Neural progenitor cell (in vitro differentiated cells): ENCODE measurements at regions not wholly inside any gene's neighbourhood (a gene's known extent, or its start where the extent isn't known, plus 50 kb on each side); places are given as distances from the start of the nearest gene placed in this dataset.

Source experiments
- DNase-seq: peaks from one replicate; pipeline ENCODE4 v3.0.0-alpha.2; 2016; ENCODE audit warnings: low spot score
- H2AFZ ChIP-seq: fragments of 200-600 bp; sonication (generic); replicated peaks from 2 replicates; pipeline ENCODE4 v1.6.1; 2016; ENCODE audit warnings: antibody characterized with exemption
- H3F3A ChIP-seq: fragments of 200-600 bp; sonication (generic); 2 replicates; pipeline ENCODE4 v1.6.1; 2016; ENCODE audit warnings: antibody characterized with exemption, low read depth
- H3K27ac ChIP-seq: fragments of 200-600 bp; sonication (generic); 2 replicates; pipeline ENCODE4 v1.5.1; 2016; ENCODE audit warnings: mild to moderate bottlenecking
- H3K27me3 ChIP-seq: fragments of 200-600 bp; sonication (generic); 2 replicates; pipeline ENCODE4 v1.6.1; 2016; ENCODE audit warnings: mild to moderate bottlenecking, moderate library complexity
- H3K36me3 ChIP-seq: fragments of 200-600 bp; sonication (generic); 2 replicates; pipeline ENCODE4 v1.5.1; 2016
- H3K4me1 ChIP-seq: fragments of 200-600 bp; sonication (generic); 2 replicates; pipeline ENCODE4 v1.6.1; 2016; ENCODE audit warnings: mixed run types
- H3K4me2 ChIP-seq: fragments of 200-600 bp; sonication (generic); 2 replicates; pipeline ENCODE4 v1.6.1; 2016
- H3K4me3 ChIP-seq: fragments of 200-600 bp; sonication (generic); 2 replicates; pipeline ENCODE4 v1.5.1; 2016
- H3K79me2 ChIP-seq: fragments of 200-600 bp; sonication (generic); 2 replicates; pipeline ENCODE4 v1.6.1; 2016; ENCODE audit warnings: low read depth
- H3K9ac ChIP-seq: fragments of 200-600 bp; sonication (generic); 2 replicates; pipeline ENCODE4 v1.6.1; 2016
- H3K9me3 ChIP-seq: fragments of 200-600 bp; sonication (generic); 2 replicates; pipeline ENCODE4 v1.5.1; 2016; ENCODE audit warnings: low read depth
- H4K20me1 ChIP-seq: fragments of 200-600 bp; sonication (generic); 2 replicates; pipeline ENCODE4 v1.6.1; 2016; ENCODE audit warnings: low read depth
- H3K27ac Mint-ChIP-seq: 3 replicates; pipeline ENCODE4 v1.8.0; 2021; ENCODE audit warnings: mixed read lengths
- H3K27me3 Mint-ChIP-seq: 2 replicates; pipeline ENCODE4 v1.8.0; 2022; ENCODE audit warnings: low read depth, mild to moderate bottlenecking, inconsistent platforms, moderate library complexity, mixed read lengths; ENCODE audit not compliant: insufficient read depth
- H3K36me3 Mint-ChIP-seq: 3 replicates; pipeline ENCODE4 v1.8.0; 2021; ENCODE audit warnings: mixed read lengths
- H3K4me1 Mint-ChIP-seq: 3 replicates; pipeline ENCODE4 v1.8.0; 2021; ENCODE audit warnings: mixed read lengths
- H3K4me3 Mint-ChIP-seq: 3 replicates; pipeline ENCODE4 v1.8.0; 2021; ENCODE audit warnings: mild to moderate bottlenecking, moderate library complexity, mixed read lengths
- H3K9me3 Mint-ChIP-seq: 3 replicates; pipeline ENCODE4 v1.8.0; 2020; ENCODE audit warnings: mixed read lengths
- EZH2 ChIP-seq: fragments of 200-600 bp; sonication (generic); IDR thresholded peaks from 2 replicates; pipeline ENCODE4 v1.6.1; 2017; ENCODE audit warnings: antibody characterized with exemption, mild to moderate bottlenecking, moderate library complexity
- EZH2phosphoT487 ChIP-seq: fragments of 200-600 bp; sonication (generic); IDR thresholded peaks from 2 replicates; pipeline ENCODE4 v1.6.1; 2017; ENCODE audit warnings: antibody characterized with exemption
- TF ChIP-seq, protein P1 (sequence below): fragments of 200-600 bp; sonication (generic); IDR thresholded peaks from 2 replicates; pipeline ENCODE4 v1.5.1; 2017; ENCODE audit warnings: antibody characterized with exemption, mild to moderate bottlenecking

DNA sequence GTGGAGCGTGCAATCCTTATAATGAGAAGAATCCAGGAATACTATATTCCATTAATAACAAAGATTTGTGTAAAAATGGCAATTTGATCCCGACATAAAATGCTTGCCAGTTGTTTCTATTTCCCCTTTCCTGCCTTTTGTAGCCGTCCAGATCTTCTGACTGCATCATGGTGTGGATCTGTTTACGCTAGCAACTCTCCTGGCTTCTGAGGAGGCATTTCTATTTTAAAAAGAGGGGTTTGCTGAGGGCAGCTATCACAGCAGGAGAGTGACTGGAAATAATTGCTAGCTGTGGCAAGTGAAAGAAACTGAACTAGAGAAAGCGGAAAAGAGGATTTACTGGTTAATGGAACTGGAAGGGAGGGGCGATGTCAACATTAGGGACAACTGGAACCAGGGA, 145.6 kb downstream of the ATP23 start:
- Mint-ChIP-seq H3K9me3 (no peaks in the 10 kb centered on the region), H3K27ac (no peak overlapping the region)
- TF ChIP-seq EZH2phosphoT487 (no peak), EZH2 (no peak)
- TF ChIP-seq, protein P1, sequence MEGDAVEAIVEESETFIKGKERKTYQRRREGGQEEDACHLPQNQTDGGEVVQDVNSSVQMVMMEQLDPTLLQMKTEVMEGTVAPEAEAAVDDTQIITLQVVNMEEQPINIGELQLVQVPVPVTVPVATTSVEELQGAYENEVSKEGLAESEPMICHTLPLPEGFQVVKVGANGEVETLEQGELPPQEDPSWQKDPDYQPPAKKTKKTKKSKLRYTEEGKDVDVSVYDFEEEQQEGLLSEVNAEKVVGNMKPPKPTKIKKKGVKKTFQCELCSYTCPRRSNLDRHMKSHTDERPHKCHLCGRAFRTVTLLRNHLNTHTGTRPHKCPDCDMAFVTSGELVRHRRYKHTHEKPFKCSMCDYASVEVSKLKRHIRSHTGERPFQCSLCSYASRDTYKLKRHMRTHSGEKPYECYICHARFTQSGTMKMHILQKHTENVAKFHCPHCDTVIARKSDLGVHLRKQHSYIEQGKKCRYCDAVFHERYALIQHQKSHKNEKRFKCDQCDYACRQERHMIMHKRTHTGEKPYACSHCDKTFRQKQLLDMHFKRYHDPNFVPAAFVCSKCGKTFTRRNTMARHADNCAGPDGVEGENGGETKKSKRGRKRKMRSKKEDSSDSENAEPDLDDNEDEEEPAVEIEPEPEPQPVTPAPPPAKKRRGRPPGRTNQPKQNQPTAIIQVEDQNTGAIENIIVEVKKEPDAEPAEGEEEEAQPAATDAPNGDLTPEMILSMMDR: no peak

DNA sequence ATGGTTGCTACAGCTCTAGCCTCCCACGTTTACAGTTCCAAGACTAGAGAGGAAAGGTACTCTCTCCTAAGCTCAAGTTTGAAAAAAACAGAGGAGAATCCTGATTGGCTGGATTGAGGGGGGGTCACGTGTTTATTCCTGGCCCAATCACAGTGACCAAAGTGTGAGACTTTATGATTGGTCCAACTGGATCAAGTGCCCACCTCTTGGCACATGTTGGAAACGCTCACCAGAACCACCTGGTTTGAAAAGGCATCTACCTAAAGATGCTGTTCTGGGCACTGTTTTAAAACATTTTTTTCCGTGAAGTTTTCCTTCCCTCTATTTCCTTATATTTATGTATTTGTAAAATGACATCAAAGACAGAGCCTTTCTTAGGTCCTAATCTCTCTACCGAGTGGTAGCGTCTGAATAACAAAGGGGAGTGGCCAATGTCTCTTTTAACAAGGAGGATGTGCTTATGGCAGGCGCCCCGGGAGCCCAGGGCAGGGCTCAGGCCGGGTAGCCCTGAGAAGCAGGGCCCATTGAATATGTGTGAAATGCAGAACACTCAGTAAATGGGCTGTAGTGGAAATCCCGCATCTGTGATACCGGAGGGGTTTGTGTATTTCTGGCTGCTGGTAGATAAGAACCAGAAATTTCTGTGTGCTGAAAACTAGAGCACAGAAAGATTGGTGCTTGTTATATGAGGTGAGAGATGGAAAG, 146.2 kb downstream of the ATP23 start:
- H2AFZ ChIP-seq: no peak overlapping the region
- no peaks in the 10 kb centered on the region for H3K9me3 Mint-ChIP-seq

More for the DNA sequence above, 145.6 kb downstream of the ATP23 start:
- H3K27me3 Mint-ChIP-seq: no peaks in the 10 kb centered on the region
- Histone ChIP-seq H3K4me1 (peaks cover 6% of the 10 kb centered on the region), H3K4me2 (peak overlapping the region; percentile 29), H3K9ac (no peak overlapping the region), H2AFZ (no peak overlapping the region), H3K4me3 (no peak overlapping the region), H3F3A (peaks cover 6% of the 10 kb centered on the region), H4K20me1 (no peaks in the 10 kb centered on the region), H3K27me3 (no peaks in the 10 kb centered on the region), H3K79me2 (no peaks in the 10 kb centered on the region), H3K9me3 (no peaks in the 10 kb centered on the region), H3K27ac (no peak overlapping the region), H3K36me3 (no peaks in the 10 kb centered on the region)
- H3K36me3 Mint-ChIP-seq: no peaks in the 10 kb centered on the region
- H3K4me3 Mint-ChIP-seq: no peak overlapping the region
- DNase-seq: peak; percentile 28
- H3K4me1 Mint-ChIP-seq: peaks cover 19% of the 10 kb centered on the region

DNA sequence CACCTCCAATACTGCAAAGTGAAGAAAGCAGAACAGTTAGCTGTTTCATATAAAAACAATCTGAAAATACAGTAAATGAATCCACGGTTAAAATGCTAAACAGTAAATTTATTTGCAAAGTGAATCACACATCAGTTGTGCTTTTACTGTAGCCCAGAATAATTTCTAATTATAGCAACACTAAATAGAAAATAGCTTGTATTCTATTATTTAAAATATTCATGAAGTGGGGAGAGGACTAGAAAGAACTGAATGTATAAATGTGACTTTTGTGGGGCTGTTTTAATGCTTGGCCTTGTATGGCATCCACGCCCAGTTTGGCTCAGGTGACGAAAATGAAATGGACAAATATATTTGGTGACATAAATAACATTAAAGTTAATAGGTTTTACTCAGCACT, 148.2 kb downstream of the ATP23 start:
- Histone ChIP-seq H3K36me3 (no peaks in the 10 kb centered on the region), H3K79me2 (no peaks in the 10 kb centered on the region), H3K9ac (no peak overlapping the region), H4K20me1 (no peaks in the 10 kb centered on the region), H3K9me3 (no peaks in the 10 kb centered on the region), H3K27ac (no peak overlapping the region), H3F3A (peaks cover 6% of the 10 kb centered on the region), H3K4me2 (no peak overlapping the region), H2AFZ (no peak overlapping the region), H3K27me3 (no peaks in the 10 kb centered on the region), H3K4me3 (no peak overlapping the region), H3K4me1 (peaks cover 6% of the 10 kb centered on the region)
- Mint-ChIP-seq H3K4me3 (no peak overlapping the region), H3K36me3 (no peaks in the 10 kb centered on the region), H3K27me3 (no peaks in the 10 kb centered on the region), H3K4me1 (peaks cover 19% of the 10 kb centered on the region), H3K27ac (no peak overlapping the region), H3K9me3 (no peaks in the 10 kb centered on the region)
- DNase-seq: no peak
- TF ChIP-seq EZH2phosphoT487 (no peak), EZH2 (no peak)
- TF ChIP-seq, protein P1: no peak

More for the DNA sequence above, 146.2 kb downstream of the ATP23 start:
- Histone ChIP-seq H4K20me1 (no peaks in the 10 kb centered on the region), H3K9me3 (no peaks in the 10 kb centered on the region), H3K4me3 (no peak overlapping the region), H3K4me2 (no peak overlapping the region), H3F3A (peaks cover 6% of the 10 kb centered on the region), H3K79me2 (no peaks in the 10 kb centered on the region), H3K9ac (no peak overlapping the region), H3K27me3 (no peaks in the 10 kb centered on the region), H3K4me1 (peaks cover 6% of the 10 kb centered on the region), H3K27ac (no peak overlapping the region), H3K36me3 (no peaks in the 10 kb centered on the region)
- no peak for TF ChIP-seq EZH2
- no peak for TF ChIP-seq EZH2phosphoT487
- TF ChIP-seq, protein P1: no peak
- Mint-ChIP-seq H3K4me3 (no peak overlapping the region), H3K27me3 (no peaks in the 10 kb centered on the region), H3K27ac (no peak overlapping the region), H3K36me3 (no peaks in the 10 kb centered on the region), H3K4me1 (peaks cover 19% of the 10 kb centered on the region)
- peak; percentile 3 for DNase-seq
